ENCODE measurements at regions not wholly inside any gene's neighbourhood (a gene's known extent, or its start where the extent isn't known, plus 50 kb on each side); places are given as distances from the start of the nearest gene placed in this dataset.
"Not testable (repeated sequence)": the region's sequence is repeated elsewhere in the genome, so short reads cannot be mapped to it uniquely, and the experiment has no call there.

DNA sequence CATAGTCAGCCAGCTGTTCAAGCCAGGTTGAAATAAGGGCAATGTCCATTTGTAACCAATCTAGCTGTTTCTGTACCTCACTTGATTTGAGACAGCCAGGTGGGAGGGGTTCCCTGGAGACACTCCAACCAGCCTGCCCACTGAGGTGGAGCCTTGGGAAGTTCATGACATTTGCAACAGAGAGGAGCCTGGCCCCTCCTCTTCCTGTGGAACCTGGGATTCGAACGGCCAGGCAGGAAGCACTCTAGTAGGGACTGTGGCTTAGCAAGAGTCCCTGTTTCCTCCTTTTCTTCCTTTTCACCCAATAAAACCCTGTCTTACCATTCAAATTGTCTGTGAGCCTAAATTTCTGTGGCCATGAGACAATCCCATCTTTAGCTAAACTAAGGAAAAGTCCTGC, 312.3 kb upstream of the NMUR2 start:
- H3K4me3 ChIP-seq (ENCODE audit: low read depth, poor library complexity, severe bottlenecking): no peak overlapping the region
- no peak for DNase-seq (ENCODE audit: low spot score in 2 of 2)
- WGBS, 2 donors: 43 to 56% methylated on average over 2 of the region's 2 CpGs
- TF ChIP-seq, protein P1, sequence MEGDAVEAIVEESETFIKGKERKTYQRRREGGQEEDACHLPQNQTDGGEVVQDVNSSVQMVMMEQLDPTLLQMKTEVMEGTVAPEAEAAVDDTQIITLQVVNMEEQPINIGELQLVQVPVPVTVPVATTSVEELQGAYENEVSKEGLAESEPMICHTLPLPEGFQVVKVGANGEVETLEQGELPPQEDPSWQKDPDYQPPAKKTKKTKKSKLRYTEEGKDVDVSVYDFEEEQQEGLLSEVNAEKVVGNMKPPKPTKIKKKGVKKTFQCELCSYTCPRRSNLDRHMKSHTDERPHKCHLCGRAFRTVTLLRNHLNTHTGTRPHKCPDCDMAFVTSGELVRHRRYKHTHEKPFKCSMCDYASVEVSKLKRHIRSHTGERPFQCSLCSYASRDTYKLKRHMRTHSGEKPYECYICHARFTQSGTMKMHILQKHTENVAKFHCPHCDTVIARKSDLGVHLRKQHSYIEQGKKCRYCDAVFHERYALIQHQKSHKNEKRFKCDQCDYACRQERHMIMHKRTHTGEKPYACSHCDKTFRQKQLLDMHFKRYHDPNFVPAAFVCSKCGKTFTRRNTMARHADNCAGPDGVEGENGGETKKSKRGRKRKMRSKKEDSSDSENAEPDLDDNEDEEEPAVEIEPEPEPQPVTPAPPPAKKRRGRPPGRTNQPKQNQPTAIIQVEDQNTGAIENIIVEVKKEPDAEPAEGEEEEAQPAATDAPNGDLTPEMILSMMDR (IDR thresholded peaks at IDR 0.05): no peak
- TF ChIP-seq POLR2A (IDR thresholded peaks at IDR 0.05): no peak
- intact Hi-C loops (cut with DNase I; ENCODE audit: low total_unique reads): no loop called here

DNA sequence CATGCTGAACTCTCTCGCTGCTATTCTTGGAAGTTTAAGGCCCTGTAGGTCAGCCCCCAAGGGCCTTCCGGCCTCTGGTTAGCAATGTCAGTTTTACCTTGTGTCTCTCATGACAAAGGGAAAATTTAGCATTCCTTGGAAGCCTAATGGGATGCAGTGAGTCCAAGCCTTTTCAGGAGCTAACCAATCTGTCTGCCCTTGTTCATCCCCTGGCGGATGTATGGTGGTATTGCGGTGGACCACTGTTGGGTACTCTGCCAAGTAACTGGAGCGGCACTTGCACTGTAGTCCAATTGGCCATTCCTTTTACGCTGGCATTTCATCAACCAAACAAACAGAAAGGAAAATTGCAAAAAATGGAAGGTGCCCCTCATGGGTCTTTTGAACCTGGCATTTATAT, 318.4 kb upstream of the NMUR2 start:
- no peak for DNase-seq (ENCODE audit: low spot score in 2 of 2)
- intact Hi-C loops (cut with DNase I; ENCODE audit: low total_unique reads): no loop called here
- no peak overlapping the region for H3K4me3 ChIP-seq (ENCODE audit: low read depth, poor library complexity, severe bottlenecking)
- TF ChIP-seq, protein P1 (IDR thresholded peaks at IDR 0.05): no peak
- WGBS, 2 donors: 86% methylated on average over 6 of the region's 6 CpGs

DNA sequence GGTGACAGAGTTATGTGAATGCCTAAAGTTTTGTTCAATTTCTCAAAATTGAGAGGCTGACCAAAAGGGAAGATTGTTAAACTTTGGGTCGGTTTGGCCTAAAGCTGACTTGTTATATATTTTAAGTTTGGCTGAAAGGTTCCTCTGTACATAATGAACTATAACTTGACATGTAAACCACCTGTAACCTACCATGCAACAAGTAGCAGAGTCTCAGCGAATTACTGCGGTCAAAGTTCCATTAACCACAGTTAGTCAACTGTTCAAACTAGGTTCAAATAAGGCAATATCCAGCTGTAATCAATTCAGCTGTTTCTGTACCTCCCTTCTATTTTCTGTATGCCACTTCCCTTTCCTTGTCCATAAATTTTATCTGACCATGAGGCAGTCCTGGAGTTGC, 325.1 kb upstream of the NMUR2 start:
- no peak for DNase-seq (ENCODE audit: low spot score in 2 of 2)
- H3K4me3 ChIP-seq (ENCODE audit: low read depth, poor library complexity, severe bottlenecking): no peak overlapping the region
- WGBS, 2 donors: 92% methylated on average over 3 of the region's 3 CpGs
- intact Hi-C loops (cut with DNase I; ENCODE audit: low total_unique reads): no loop called here
- TF ChIP-seq POLR2A (IDR thresholded peaks at IDR 0.05): no peak
- TF ChIP-seq, protein P1 (IDR thresholded peaks at IDR 0.05): no peak

DNA sequence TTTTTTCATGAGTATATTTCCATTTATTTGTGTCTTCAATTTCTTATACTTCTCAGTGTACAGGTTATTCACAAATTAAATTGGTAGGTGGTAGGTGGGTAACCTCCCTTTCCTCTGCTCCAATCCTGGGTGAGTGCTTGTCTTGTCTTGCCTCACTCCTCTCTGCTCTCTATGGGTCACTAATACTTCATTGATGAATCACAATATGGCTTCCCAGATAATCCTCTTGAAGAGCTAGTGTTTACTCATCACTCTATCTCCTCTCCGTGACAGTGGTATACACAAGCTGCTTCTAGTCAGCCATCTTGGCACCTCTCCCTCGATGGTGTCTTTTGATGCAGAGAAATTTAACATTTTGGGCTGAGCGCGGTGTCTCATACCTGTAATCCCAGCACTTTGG, 331.8 kb upstream of the NMUR2 start:
- intact Hi-C loops (cut with DNase I; ENCODE audit: low total_unique reads): no loop called here
- no peak for TF ChIP-seq POLR2A (IDR thresholded peaks at IDR 0.05)
- TF ChIP-seq, protein P1 (IDR thresholded peaks at IDR 0.05): no peak
- WGBS, 2 donors: 80 to 88% methylated on average over 4 of the region's 4 CpGs

DNA sequence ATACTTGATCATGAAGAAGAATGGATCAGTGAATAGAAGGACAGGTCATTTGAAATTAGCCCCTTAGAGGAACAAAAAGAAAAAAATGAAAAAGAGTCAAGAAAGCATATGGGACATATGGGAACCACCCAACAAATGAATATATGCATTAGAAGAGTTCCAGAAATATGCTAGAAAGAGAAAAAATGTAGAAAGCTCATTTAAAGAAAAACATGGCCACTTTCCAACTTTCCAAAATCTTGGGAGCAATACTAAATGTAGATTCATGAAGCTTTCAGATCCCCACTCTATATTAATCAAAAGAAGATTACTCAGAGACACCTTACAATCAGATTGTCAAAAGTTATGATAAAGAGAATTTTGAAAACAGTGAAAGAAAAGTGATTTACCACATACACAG, 334.8 kb upstream of the NMUR2 start:
- intact Hi-C loops (cut with DNase I; ENCODE audit: low total_unique reads): no loop called here
- no peak for DNase-seq (ENCODE audit: low spot score in 2 of 2)
- TF ChIP-seq, protein P1 (IDR thresholded peaks at IDR 0.05): no peak
- no peak overlapping the region for H3K4me3 ChIP-seq (ENCODE audit: low read depth, poor library complexity, severe bottlenecking)

More for the DNA sequence above, 331.8 kb upstream of the NMUR2 start:
- no peak overlapping the region for H3K4me3 ChIP-seq (ENCODE audit: low read depth, poor library complexity, severe bottlenecking)
- DNase-seq (ENCODE audit: low spot score in 2 of 2): no peak

DNA sequence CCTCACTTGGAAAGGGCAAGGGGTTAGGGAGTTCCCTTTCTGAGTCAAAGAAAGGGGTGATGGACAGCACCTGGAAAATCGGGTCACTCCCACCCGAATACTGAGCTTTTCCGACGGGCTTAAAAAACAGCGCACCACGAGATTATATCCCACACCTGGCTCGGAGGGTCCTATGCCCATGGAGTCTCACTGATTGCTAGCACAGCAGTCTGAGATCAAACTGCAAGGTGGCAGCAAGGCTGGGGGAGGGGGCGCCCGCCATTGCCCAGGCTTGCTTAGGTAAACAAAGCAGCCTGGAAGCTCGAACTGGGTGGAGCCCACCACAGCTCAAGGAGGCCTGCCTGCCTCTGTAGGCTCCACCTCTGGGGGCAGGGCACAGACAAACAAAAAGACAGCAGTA, 336.0 kb upstream of the NMUR2 start:
- 72 to 87% methylated on average over 10 of the region's 10 CpGs for WGBS, 2 donors
- DNase-seq (ENCODE audit: low spot score in 2 of 2); intact Hi-C loops (cut with DNase I; ENCODE audit: low total_unique reads); H3K4me3 ChIP-seq (ENCODE audit: low read depth, poor library complexity, severe bottlenecking): not testable (repeated sequence)

DNA sequence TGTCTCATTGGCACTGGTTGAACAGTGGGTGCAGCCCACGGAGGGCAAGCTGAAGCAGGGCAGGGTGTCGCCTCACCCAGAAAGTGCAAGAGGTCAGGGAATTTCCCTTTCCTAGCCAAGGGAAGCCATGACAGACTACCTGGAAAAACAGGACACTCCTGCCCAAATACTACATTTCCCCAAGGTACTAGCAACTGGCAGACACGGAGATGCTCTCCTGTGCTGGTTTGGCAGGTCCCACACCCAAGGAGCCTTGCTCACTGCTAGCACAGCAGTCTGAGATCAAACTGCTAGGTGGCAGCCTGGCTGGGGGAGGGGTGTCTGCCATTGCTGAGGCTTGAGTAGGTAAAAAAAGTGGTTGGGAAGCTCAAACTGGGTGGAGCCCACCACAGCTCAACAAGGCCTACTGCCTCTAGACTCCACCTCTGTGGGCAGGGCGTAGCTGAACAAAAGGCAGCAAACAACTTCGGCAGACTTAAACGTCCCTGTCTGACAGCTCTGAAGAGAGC, 382.7 kb upstream of the NMUR2 start:
- intact Hi-C loops (cut with DNase I; ENCODE audit: low total_unique reads); DNase-seq (ENCODE audit: low spot score in 2 of 2): not testable (repeated sequence)
- WGBS, 2 donors: 31 to 48% methylated on average over 6 of the region's 6 CpGs

More for the DNA sequence above, 382.7 kb upstream of the NMUR2 start:
- H3K4me3 ChIP-seq (ENCODE audit: low read depth, poor library complexity, severe bottlenecking): not testable (repeated sequence)

Data from lower leg skin (tissue), 4 donors.